Smooth muscle cell of the brain vasculature (primary cell): ENCODE measurements at regions not wholly inside any gene's neighbourhood (a gene's known extent, or its start where the extent isn't known, plus 50 kb on each side); places are given as distances from the start of the nearest gene placed in this dataset.
"Not testable (repeated sequence)": the region's sequence is repeated elsewhere in the genome, so short reads cannot be mapped to it uniquely, and the experiment has no call there.

Source experiments
- DNase-seq: peaks from one replicate; pipeline ENCODE4 v3.0.0-alpha.2; 2012; ENCODE audit warnings: low read depth, low spot score

- no peak for DNase-seq
Observed at GRCh38 chr3:144455841-144456440, 484.3 kb downstream of the DIPK2A start.

GRCh38 chr3:144457758-144458157, 486.1 kb downstream of the DIPK2A start:
- DNase-seq = no peak

- no peak for DNase-seq
Observed at GRCh38 chr3:144458283-144458682, 486.7 kb downstream of the DIPK2A start.

- no peak for DNase-seq
Observed at GRCh38 chr3:144462337-144462736, 490.7 kb downstream of the DIPK2A start.

- DNase-seq = no peak
Observed at GRCh38 chr3:144463911-144464310, 492.3 kb downstream of the DIPK2A start.

GRCh38 chr3:144466114-144466513, 494.5 kb downstream of the DIPK2A start:
- no peak for DNase-seq

GRCh38 chr3:144466540-144466939, 494.9 kb downstream of the DIPK2A start:
- no peak for DNase-seq

GRCh38 chr3:144470666-144471065, 499.0 kb downstream of the DIPK2A start:
- DNase-seq = no peak

- no peak for DNase-seq
Observed at GRCh38 chr3:144477593-144477992, 506.0 kb downstream of the DIPK2A start.

GRCh38 chr3:144480416-144480919, 508.8 kb downstream of the DIPK2A start:
- no peak for DNase-seq

- DNase-seq = no peak
Observed at GRCh38 chr3:144482876-144483275, 511.3 kb downstream of the DIPK2A start.

- DNase-seq = no peak
Observed at GRCh38 chr3:144487011-144487410, 515.4 kb downstream of the DIPK2A start.

- DNase-seq = no peak
Observed at GRCh38 chr3:144488927-144489326, 517.3 kb downstream of the DIPK2A start.

GRCh38 chr3:144491333-144491732, 519.7 kb downstream of the DIPK2A start:
- DNase-seq = no peak

GRCh38 chr3:144494651-144495050, 523.0 kb downstream of the DIPK2A start:
- not testable (repeated sequence) for DNase-seq

- DNase-seq = no peak
Observed at GRCh38 chr3:144496141-144496835, 524.7 kb downstream of the DIPK2A start.

GRCh38 chr3:144497452-144497851, 525.8 kb downstream of the DIPK2A start:
- no peak for DNase-seq

- DNase-seq = no peak
Observed at GRCh38 chr3:144499001-144499930, 527.6 kb downstream of the DIPK2A start.

- no peak for DNase-seq
Observed at GRCh38 chr3:144501467-144501866, 529.8 kb downstream of the DIPK2A start.

GRCh38 chr3:144502402-144502801, 530.8 kb downstream of the DIPK2A start:
- no peak for DNase-seq

- DNase-seq = not testable (repeated sequence)
Observed at GRCh38 chr3:144506375-144506774, 534.8 kb downstream of the DIPK2A start.

GRCh38 chr3:144511346-144511745, 539.7 kb downstream of the DIPK2A start:
- no peak for DNase-seq
